Esophagus muscularis mucosa (tissue), 4 donors: ENCODE measurements at regions not wholly inside any gene's neighbourhood (a gene's known extent, or its start where the extent isn't known, plus 50 kb on each side); places are given as distances from the start of the nearest gene placed in this dataset.

ENCODE experiments used
- DNase-seq: peaks from one replicate; pipeline ENCODE4 v3.0.0-alpha.2; 2017; ENCODE audit errors: extremely low spot score
- H3K27ac ChIP-seq, 4 donors: fragments of 200-600 bp; sonication (generic); replicated peaks in 1 of 4; 1 replicate in 3 of 4; 2 replicates in 1 of 4; pipeline ENCODE4 v1.5.1; 2016 to 2019; ENCODE audit warnings: mild to moderate bottlenecking in 1 of 4
- H3K27me3 ChIP-seq, 4 donors: fragments of 200-600 bp; sonication (generic); one replicate each; pipeline versions ENCODE4 v1.5.1 to v1.6.0; 2016 to 2019
- H3K36me3 ChIP-seq, 4 donors: fragments of 200-600 bp; sonication (generic); one replicate each; pipeline ENCODE4 v1.5.1; 2016 to 2019
- H3K4me1 ChIP-seq, 4 donors: fragments of 200-600 bp; sonication (generic); one replicate each; pipeline ENCODE4 v1.5.1; 2016 to 2019
- H3K4me3 ChIP-seq, 4 donors: fragments of 200-600 bp; sonication (generic); 1 replicate in 2 of 4; 2 replicates in 2 of 4; pipeline ENCODE4 v1.5.1; 2016 to 2019; ENCODE audit warnings: mild to moderate bottlenecking in 4 of 4, moderate library complexity in 1 of 4
- H3K9me3 ChIP-seq, 4 donors: fragments of 200-600 bp; sonication (generic); 1 replicate in 3 of 4; 2 replicates in 1 of 4; pipeline ENCODE4 v1.5.1; 2016 to 2019
- EP300 ChIP-seq: sonication (generic); formaldehyde crosslinking; IDR thresholded peaks from one replicate; pipeline ENCODE4 v1.6.1; 2017; ENCODE audit warnings: antibody characterized with exemption
- POLR2A ChIP-seq: fragments of 450-650 bp; IDR thresholded peaks from one replicate; pipeline ENCODE4 v1.6.1; 2017; ENCODE audit warnings: antibody characterized with exemption, moderate library complexity, mild to moderate bottlenecking, low read depth
- POLR2AphosphoS5 ChIP-seq, 2 donors: sonication (generic); formaldehyde crosslinking; IDR thresholded peaks; one replicate each; pipeline ENCODE4 v1.6.1; 2017; ENCODE audit warnings: antibody characterized with exemption in 2 of 2
- WGBS: methylation state at CpG from one replicate; pipeline ENCODE4 v1.1.5; 2018; 5-methylcytosine and 5-hydroxymethylcytosine counted together
- intact Hi-C: fragments of 100-400 bp; cut with DNase I; formaldehyde crosslinking; loops from one replicate; pipeline ENCODE4 v1.15.1; 2023
- TF ChIP-seq, protein P1 (sequence below), 3 experiments: fragments of 200-600 bp in 2 of 3; fragments of 450-650 bp in 1 of 3; sonication (generic) in 2 of 3; IDR thresholded peaks; one replicate each; pipeline ENCODE4 v1.5.1; 2017 to 2019; ENCODE audit warnings: antibody characterized with exemption in 3 of 3, mild to moderate bottlenecking in 2 of 3, moderate library complexity in 1 of 3

DNA sequence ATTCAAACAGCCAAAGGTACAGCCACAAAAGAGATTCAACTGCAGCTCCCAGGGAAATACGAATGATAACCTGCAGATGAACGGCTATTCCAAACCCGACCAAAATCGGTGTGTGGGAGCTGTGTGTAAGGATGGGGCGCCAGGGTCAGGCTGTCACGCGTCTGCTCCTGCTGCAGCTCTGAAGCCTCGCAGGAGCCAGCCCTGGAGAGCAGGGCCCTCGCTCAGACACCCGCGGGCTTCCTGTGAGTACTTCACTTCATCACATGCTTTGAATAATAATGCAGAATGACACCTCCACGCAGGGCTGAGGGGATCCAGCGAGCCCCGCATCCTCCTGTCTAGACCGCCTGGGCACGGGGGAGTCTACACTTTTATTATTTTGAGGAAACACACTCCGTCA is 307.5 kb upstream of the IRX2 start:
- DNase-seq: no peak
- TF ChIP-seq EP300 (no peak), POLR2AphosphoS5 (IDR thresholded peaks at IDR 0.05) (no peak), POLR2A (no peak)
- TF ChIP-seq, protein P1, sequence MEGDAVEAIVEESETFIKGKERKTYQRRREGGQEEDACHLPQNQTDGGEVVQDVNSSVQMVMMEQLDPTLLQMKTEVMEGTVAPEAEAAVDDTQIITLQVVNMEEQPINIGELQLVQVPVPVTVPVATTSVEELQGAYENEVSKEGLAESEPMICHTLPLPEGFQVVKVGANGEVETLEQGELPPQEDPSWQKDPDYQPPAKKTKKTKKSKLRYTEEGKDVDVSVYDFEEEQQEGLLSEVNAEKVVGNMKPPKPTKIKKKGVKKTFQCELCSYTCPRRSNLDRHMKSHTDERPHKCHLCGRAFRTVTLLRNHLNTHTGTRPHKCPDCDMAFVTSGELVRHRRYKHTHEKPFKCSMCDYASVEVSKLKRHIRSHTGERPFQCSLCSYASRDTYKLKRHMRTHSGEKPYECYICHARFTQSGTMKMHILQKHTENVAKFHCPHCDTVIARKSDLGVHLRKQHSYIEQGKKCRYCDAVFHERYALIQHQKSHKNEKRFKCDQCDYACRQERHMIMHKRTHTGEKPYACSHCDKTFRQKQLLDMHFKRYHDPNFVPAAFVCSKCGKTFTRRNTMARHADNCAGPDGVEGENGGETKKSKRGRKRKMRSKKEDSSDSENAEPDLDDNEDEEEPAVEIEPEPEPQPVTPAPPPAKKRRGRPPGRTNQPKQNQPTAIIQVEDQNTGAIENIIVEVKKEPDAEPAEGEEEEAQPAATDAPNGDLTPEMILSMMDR (IDR thresholded peaks at IDR 0.05): no peak
- H3K4me1 ChIP-seq: no peaks in the 10 kb centered on the region
- H3K4me3 ChIP-seq: no peak overlapping the region
- H3K27ac ChIP-seq: no peak overlapping the region
- peaks cover 0 to 19% (median 11%) of the 10 kb centered on the region in 4 donors for H3K9me3 ChIP-seq
- intact Hi-C loops: no loop called here
- 50% methylated on average over 17 of the region's 17 CpGs for WGBS
- H3K36me3 ChIP-seq: no peaks in the 10 kb centered on the region
- H3K27me3 ChIP-seq: peaks cover 0 to 22% (median 0%) of the 10 kb centered on the region in 4 donors

DNA sequence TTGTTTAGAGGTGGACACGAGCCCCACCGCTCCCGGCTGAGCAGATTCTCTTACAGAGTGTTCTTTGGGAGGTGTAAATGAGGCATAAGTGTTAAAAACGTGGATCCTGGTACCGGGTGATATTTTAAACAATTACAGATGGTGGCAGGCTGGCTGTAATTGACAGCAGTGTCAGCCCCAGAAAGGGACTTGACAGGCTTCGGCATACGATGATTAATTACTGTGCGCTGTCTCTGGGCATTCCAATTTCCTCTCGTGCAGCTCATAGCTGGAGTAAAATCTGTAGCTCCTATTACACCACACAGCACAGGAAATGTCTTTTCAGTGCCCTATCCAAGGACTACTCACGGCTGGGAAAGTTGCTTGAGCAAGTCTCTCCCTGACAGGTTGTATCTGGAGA is 305.4 kb upstream of the IRX2 start:
- intact Hi-C loops: no loop called here
- no peaks in the 10 kb centered on the region for H3K4me1 ChIP-seq
- 8% methylated on average over 10 of the region's 10 CpGs for WGBS
- H3K36me3 ChIP-seq: no peaks in the 10 kb centered on the region
- no peak overlapping the region for H3K27ac ChIP-seq
- no peak for TF ChIP-seq POLR2A
- no peak for TF ChIP-seq POLR2AphosphoS5 (IDR thresholded peaks at IDR 0.05)
- TF ChIP-seq EP300: no peak
- TF ChIP-seq, protein P1 (IDR thresholded peaks at IDR 0.05): no peak
- H3K9me3 ChIP-seq: peaks cover 0 to 21% (median 12%) of the 10 kb centered on the region in 4 donors
- H3K27me3 ChIP-seq: peaks cover 0 to 22% (median 0%) of the 10 kb centered on the region in 4 donors
- no peak overlapping the region for H3K4me3 ChIP-seq
- DNase-seq: no peak

DNA sequence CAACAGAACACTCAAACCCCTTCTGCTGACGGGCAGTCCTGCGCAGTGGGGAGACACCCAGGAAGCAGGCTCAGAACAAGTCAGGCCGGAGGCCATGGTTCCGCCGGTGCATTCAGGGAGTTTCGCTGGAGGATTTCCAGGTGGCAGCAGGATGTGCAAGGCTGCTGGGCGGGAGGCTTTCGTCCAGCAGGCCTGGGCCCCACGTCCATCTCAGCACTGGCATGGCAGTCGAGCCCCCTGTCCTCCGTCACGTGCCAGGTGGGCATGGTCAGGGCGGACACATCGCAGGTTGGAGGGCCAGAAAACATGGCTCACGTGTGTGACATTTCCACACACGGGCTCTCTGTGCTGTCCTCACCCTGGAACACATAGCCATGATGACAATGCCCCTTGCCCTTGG is 299.9 kb upstream of the IRX2 start:
- intact Hi-C loops: no loop called here
- no peak overlapping the region for H3K27ac ChIP-seq
- no peak overlapping the region for H3K4me3 ChIP-seq
- no peaks in the 10 kb centered on the region for H3K4me1 ChIP-seq
- WGBS: 85% methylated on average over 13 of the region's 16 CpGs
- TF ChIP-seq, protein P1 (IDR thresholded peaks at IDR 0.05): no peak
- TF ChIP-seq POLR2AphosphoS5 (IDR thresholded peaks at IDR 0.05): no peak
- peaks cover 0 to 14% (median 0%) of the 10 kb centered on the region in 4 donors for H3K27me3 ChIP-seq
- no peaks in the 10 kb centered on the region for H3K36me3 ChIP-seq
- no peak for DNase-seq
- H3K9me3 ChIP-seq: peaks cover 0 to 6% (median 2%) of the 10 kb centered on the region in 4 donors

GRCh38 chr5:3050863-3051262 is 299.4 kb upstream of the IRX2 start:
- Histone ChIP-seq H3K9me3 (peaks cover 0 to 6% (median 2%) of the 10 kb centered on the region in 4 donors), H3K27me3 (peaks cover 0 to 12% (median 0%) of the 10 kb centered on the region in 4 donors), H3K4me3 (no peak overlapping the region), H3K27ac (no peak overlapping the region), H3K4me1 (no peaks in the 10 kb centered on the region), H3K36me3 (no peaks in the 10 kb centered on the region)
- whole genome bisulfite sequencing: 86% methylated on average over 13 of the region's 13 CpGs
- intact Hi-C loops: no loop called here
- DNase-seq: no peak
- TF ChIP-seq EP300 (no peak), POLR2AphosphoS5 (IDR thresholded peaks at IDR 0.05) (no peak)

DNA sequence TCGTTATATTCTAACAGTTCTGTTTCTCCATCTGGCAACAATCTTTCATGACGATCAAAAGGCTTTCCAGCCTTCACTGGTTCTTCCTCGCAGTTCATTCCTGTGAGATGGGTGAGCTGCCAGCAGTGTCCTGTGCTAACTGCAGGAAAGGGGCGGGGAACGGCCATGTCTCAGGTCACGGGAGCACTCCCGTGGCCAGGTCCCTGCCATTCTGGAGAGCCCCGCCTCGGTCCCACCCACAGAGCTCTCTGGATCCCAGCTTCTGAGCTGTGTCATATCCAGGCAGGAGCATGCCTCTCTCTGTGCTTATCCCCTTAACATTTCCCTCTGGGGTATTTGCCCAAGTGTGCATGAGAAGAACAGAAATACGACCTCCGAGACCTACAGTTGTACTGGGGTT is 297.8 kb upstream of the IRX2 start:
- Histone ChIP-seq H3K9me3 (peaks cover 0 to 6% (median 2%) of the 10 kb centered on the region in 4 donors), H3K4me1 (no peaks in the 10 kb centered on the region), H3K27ac (no peak overlapping the region), H3K36me3 (no peaks in the 10 kb centered on the region), H3K27me3 (peaks cover 0 to 10% (median 0%) of the 10 kb centered on the region in 4 donors), H3K4me3 (no peak overlapping the region)
- intact Hi-C loops: no loop called here
- 82% methylated on average over 7 of the region's 11 CpGs for WGBS
- TF ChIP-seq EP300 (no peak), POLR2AphosphoS5 (IDR thresholded peaks at IDR 0.05) (no peak), POLR2A (no peak)
- TF ChIP-seq, protein P1 (IDR thresholded peaks at IDR 0.05): no peak
- no peak for DNase-seq
